Chondrocyte (in vitro differentiated cells): ENCODE measurements at regions not wholly inside any gene's neighbourhood (a gene's known extent, or its start where the extent isn't known, plus 50 kb on each side); places are given as distances from the start of the nearest gene placed in this dataset.

Experiments
- DNase-seq: peaks from one replicate; pipeline ENCODE4 v3.0.0; 2021; ENCODE audit warnings: mixed read lengths, low spot score
- H3K27ac Mint-ChIP-seq: one replicate; pipeline ENCODE4 v1.8.0; 2021; ENCODE audit warnings: mild to moderate bottlenecking, moderate library complexity, mixed read lengths; ENCODE audit not compliant: unreplicated experiment
- H3K27me3 Mint-ChIP-seq: 2 replicates; pipeline ENCODE4 v1.8.0; 2021; ENCODE audit warnings: low read depth, mixed read lengths
- H3K36me3 Mint-ChIP-seq: 2 replicates; pipeline ENCODE4 v1.8.0; 2021; ENCODE audit warnings: low read depth, mixed read lengths
- H3K4me1 Mint-ChIP-seq: 2 replicates; pipeline ENCODE4 v1.8.0; 2021; ENCODE audit warnings: low read depth, mild to moderate bottlenecking, mixed read lengths
- H3K4me3 Mint-ChIP-seq: one replicate; pipeline ENCODE4 v1.8.0; 2021; ENCODE audit warnings: mild to moderate bottlenecking, moderate library complexity, mixed read lengths; ENCODE audit not compliant: unreplicated experiment
- H3K9me3 Mint-ChIP-seq: 2 replicates; pipeline ENCODE4 v1.8.0; 2021; ENCODE audit warnings: low read depth, mixed read lengths
- TF ChIP-seq, protein P1 (sequence below): fragments of 200-600 bp; sonication (generic); IDR thresholded peaks from 2 replicates; pipeline ENCODE4 v1.5.0; 2021; ENCODE audit warnings: antibody characterized with exemption, mild to moderate bottlenecking, moderate library complexity

DNA sequence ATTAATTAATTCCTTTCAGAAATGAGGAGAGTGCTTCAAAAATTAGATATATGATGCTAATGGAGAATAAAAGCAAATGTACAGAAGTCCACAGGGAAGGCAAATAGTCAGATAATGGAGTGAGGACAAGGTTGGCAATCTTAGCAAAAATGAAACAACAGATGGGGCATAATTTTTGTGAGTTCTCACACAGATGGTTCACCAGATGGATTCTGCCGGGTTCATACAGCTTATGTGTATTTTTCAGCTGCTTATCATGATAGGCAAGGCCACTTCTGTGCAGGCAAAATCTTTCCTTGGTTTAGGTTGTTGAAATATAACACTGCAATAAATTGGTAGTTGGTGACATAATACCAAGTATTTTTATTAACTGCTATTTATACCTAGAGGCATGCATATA, 1539.0 kb upstream of the IGFBP7 start:
- Mint-ChIP-seq H3K4me1 (no peaks in the 10 kb centered on the region), H3K27me3 (peaks cover 2% of the 10 kb centered on the region)

DNA sequence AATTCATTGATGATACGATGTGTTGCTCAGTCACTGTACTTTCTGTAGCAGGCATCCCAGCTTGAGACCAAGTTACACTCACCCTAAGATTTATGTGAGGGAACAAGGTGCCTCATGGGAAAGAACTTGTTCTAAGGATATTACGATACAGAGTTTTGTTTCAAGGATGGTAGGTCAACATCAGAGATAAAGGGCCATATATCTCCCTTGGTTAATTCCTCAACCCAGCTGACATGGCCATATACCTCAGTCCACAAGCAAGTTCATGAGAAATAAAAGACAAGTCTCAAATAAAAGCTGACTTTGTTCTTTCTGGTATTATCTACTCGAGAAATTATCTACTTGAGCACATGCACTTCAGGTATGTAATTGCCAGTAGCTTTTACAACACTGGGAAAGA, 1535.9 kb upstream of the IGFBP7 start:
- Mint-ChIP-seq H3K27me3 (peaks cover 4% of the 10 kb centered on the region), H3K36me3 (no peaks in the 10 kb centered on the region), H3K27ac (no peak overlapping the region), H3K9me3 (no peaks in the 10 kb centered on the region), H3K4me3 (no peak overlapping the region), H3K4me1 (no peaks in the 10 kb centered on the region)
- DNase-seq: no peak
- TF ChIP-seq, protein P1, sequence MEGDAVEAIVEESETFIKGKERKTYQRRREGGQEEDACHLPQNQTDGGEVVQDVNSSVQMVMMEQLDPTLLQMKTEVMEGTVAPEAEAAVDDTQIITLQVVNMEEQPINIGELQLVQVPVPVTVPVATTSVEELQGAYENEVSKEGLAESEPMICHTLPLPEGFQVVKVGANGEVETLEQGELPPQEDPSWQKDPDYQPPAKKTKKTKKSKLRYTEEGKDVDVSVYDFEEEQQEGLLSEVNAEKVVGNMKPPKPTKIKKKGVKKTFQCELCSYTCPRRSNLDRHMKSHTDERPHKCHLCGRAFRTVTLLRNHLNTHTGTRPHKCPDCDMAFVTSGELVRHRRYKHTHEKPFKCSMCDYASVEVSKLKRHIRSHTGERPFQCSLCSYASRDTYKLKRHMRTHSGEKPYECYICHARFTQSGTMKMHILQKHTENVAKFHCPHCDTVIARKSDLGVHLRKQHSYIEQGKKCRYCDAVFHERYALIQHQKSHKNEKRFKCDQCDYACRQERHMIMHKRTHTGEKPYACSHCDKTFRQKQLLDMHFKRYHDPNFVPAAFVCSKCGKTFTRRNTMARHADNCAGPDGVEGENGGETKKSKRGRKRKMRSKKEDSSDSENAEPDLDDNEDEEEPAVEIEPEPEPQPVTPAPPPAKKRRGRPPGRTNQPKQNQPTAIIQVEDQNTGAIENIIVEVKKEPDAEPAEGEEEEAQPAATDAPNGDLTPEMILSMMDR: no peak

More for the DNA sequence above, 1539.0 kb upstream of the IGFBP7 start:
- Mint-ChIP-seq H3K36me3 (no peaks in the 10 kb centered on the region), H3K4me3 (no peak overlapping the region), H3K27ac (no peak overlapping the region), H3K9me3 (no peaks in the 10 kb centered on the region)
- DNase-seq: no peak
- TF ChIP-seq, protein P1: no peak

DNA sequence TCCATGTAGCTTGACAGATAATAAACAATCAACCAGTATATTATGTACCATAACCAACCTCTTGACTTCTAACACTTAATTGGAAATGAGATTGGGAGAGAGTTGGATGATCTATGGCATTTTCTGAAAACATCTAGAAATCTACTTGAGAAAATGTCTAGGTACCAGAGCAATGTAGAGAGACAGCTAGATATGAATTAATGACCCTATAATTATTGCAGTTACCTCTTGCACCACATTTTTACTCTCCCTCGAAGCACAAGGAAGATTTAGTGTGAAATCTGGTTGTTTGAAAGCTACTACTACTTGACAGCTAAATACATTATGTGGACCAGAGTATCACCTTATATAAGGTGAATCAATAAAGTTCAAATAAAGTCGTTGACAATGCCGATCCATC, 1534.4 kb upstream of the IGFBP7 start:
- no peaks in the 10 kb centered on the region for H3K36me3 Mint-ChIP-seq
- no peak overlapping the region for H3K27ac Mint-ChIP-seq
- H3K4me1 Mint-ChIP-seq: no peaks in the 10 kb centered on the region
- TF ChIP-seq, protein P1: no peak
- H3K27me3 Mint-ChIP-seq: peaks cover 8% of the 10 kb centered on the region
- H3K4me3 Mint-ChIP-seq: no peak overlapping the region
- H3K9me3 Mint-ChIP-seq: no peaks in the 10 kb centered on the region
- DNase-seq: no peak

DNA sequence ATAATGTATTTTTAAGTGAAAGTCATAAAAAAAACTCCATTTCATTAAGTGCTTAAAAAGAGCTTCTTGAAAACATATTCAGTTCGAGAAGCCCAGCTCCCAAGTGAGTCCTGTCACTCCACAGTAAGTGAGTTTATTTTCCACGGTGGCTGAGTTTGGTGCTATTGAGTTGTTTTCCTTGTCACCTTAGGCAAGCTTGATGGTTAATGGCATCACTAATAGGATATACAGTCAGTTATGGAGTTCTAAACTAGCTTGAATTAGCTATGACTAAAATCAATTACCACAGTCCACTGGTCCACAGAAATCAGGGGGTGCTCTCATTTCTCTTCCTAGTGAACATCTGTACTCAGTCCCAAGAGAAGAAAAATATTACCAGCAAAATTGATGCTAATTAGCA, 1526.2 kb upstream of the IGFBP7 start:
- no peak overlapping the region for H3K4me3 Mint-ChIP-seq
- H3K27me3 Mint-ChIP-seq: peaks cover 11% of the 10 kb centered on the region
- H3K36me3 Mint-ChIP-seq: no peaks in the 10 kb centered on the region
- DNase-seq: no peak
- no peak overlapping the region for H3K27ac Mint-ChIP-seq
- no peaks in the 10 kb centered on the region for H3K4me1 Mint-ChIP-seq
- TF ChIP-seq, protein P1: no peak
- H3K9me3 Mint-ChIP-seq: no peaks in the 10 kb centered on the region

DNA sequence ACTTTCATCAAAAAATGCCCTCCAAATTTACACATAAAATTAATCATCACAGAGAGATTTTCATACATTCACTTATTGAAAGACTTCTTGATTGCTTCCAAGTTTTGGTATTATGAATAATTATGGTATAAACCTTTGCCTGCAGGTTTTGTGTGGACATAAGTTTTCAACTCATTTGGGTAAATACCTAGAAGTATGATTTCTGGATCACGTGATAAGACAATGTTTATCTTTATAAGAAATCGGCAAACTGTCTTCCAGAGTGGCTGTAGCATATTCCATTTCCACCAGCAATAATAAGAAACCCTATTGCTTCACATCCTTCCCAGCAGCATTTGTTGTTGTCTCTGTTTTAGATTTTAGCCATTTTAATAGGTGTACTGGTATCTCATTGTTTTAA, 1507.0 kb upstream of the IGFBP7 start:
- Mint-ChIP-seq H3K27ac (no peak overlapping the region), H3K4me3 (no peak overlapping the region), H3K4me1 (no peaks in the 10 kb centered on the region), H3K36me3 (no peaks in the 10 kb centered on the region), H3K9me3 (peaks cover 10% of the 10 kb centered on the region), H3K27me3 (peaks cover 1% of the 10 kb centered on the region)
- no peak for DNase-seq
- TF ChIP-seq, protein P1: no peak
